NCI-H526 (cell line): ENCODE measurements at regions not wholly inside any gene's neighbourhood (a gene's known extent, or its start where the extent isn't known, plus 50 kb on each side); places are given as distances from the start of the nearest gene placed in this dataset.

ENCODE experiments used
- DNase-seq, 2 experiments: peaks; one replicate each; lab custom pipeline; 2025; lab: John Stamatoyannopoulos, UW

DNA sequence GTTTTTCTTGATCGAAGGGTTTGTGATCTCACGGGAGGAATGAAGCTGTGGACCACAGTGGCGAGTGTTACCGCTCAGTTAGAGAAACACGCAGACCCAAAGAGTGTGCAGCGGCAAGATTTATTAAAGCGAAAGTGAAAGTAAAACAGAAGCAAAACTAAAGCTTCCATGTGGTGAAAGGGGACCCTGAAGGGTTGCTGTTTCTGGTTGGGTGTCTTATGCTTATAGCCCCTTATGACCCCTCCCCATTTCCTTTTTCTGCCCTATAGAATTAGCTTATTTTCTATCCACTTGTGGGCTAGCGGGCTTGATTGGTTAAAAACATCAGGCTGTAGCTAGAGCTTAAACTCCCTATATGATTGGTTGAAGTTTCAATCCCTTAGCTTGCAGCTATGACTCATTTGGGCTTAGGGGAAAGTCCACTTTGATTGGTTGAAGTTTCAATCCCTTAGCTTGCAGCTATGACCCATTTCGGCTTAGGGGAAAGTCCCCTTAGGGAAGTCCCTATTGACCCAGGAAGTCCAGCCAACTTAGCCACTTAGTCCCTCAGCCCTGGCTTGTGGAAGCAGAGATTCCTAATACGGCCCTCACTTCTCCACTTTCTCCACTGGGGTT is 171.2 kb upstream of the NWD2 start:
- no peak for DNase-seq

DNA sequence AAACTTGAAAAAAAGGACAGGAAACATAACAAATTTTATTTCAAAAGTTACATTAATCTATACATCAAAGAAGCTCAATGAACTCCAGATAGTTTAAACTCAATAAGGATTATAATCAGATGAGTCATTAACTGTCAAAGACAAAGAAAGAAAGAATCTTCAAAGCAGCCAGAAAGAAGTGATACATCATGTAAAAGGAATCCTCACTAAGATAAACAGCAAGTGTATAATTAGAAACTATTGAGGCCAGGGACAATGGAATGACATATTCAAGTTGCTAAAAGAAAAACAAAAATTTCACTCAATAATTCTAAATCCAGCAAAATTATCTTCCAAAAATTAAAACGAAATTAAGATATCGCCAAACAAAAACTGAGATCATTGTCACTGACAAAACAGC is 161.6 kb upstream of the NWD2 start:
- DNase-seq: no peak

DNA sequence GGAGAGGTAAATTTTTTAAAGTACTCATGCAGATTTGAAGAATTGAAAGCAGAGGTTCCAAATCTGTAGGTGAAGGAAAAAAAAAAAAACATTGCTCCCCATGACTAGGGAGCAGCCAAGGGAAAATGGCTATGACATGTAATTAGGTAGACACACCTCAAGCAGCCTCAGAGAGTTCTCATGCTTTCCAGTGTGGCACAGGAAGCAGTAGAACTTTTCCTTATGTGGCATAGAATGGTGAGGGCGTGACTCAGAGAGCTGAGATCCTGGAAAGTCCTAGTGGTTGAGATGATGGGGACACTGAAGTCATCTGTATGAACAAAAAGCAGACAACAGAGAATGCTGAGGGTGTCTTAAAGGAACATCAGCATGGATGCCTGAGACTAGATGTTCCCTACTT is 148.6 kb upstream of the NWD2 start:
- DNase-seq: no peak

DNA sequence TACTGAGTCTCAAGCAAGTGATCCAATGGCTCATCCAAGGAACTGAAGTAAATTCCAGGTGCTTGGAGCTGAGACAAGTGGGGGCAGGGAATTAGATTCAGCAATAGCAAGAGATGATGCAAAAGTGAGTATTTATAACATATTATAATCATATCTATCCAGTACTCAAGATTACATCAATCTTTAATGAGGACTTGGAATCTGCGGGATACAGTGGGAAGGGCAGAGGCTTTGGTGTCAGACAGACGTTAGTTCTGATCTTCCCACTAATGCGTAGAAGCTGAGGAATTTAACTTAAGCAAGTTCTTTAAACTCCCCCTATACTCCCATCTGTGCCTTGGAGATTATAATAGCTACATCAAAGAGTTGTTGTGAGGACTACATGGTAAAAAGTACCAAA is 143.4 kb upstream of the NWD2 start:
- no peak for DNase-seq

DNA sequence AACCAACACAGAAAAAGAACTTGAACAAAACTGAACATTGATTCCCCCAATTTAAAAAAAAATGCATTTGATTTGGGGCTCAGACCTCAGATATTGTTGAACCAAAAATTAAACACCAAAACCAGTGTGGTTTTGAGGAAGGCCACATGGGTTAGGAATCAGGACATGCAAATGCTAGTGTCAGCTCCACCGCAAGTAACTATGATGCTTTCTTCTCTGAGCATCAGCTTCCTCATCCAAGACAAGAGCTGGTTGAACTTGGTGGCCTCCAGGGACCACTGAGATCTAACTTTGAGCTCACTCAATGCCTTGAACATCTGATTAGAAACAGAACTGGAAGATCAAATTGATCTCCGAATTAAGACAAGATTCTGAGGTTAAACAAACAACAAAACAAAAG is 142.9 kb upstream of the NWD2 start:
- no peak for DNase-seq

DNA sequence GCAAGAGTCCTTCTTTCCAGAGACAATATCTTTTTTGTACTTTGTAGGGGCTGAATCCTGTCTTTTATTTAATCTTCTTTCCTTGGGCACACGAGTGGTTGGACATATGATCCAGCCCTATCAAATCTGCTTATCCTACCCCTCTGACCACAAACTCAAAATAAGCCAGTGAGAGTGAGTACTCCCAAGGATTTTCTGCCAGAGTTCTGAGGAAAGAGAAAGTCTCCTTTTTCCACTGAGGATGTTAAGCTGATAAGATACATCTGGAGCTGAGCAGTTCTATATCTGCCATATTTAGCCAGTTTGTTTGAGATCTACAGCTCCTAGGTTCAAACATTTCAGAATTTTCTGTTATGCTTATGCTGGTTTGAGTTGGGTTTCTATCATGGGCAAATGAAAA is 134.8 kb upstream of the NWD2 start:
- no peak for DNase-seq

DNA sequence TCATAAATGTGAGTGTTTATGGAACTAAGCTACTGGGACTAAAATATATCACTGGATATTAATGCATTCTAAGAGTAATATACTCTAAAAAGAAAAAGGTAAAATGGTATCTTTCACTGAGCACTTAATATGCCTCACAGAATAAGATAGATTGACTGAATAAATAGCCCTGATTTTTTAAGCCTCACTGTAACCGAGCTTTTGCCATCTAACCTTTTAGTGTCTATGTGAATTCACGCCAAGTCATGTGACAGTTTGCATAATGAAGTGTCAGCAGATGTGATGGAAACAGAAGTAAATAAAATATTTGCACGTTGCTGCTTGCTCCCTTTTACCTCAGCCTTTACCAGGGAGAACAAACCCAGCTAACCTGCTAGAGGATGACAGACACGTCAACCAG is 119.7 kb upstream of the NWD2 start:
- DNase-seq: no peak

DNA sequence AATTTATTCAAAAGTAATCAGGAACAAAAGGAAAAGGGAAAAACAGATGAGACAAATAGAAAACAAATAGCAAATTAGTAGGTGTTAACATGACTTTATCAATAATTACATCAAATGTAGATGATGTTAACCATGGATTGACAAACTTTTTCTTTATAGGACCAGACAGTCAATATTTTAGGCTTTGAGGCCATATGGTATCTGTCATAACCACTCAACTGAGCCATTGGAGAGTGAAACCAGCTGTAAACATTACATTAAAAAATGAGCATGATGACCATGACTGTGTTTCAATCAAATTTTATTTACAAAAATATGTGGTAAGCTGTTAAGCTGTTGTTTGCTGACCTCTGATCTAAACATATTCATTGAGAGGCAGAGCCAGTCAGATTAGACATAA is 118.5 kb upstream of the NWD2 start:
- DNase-seq: no peak

DNA sequence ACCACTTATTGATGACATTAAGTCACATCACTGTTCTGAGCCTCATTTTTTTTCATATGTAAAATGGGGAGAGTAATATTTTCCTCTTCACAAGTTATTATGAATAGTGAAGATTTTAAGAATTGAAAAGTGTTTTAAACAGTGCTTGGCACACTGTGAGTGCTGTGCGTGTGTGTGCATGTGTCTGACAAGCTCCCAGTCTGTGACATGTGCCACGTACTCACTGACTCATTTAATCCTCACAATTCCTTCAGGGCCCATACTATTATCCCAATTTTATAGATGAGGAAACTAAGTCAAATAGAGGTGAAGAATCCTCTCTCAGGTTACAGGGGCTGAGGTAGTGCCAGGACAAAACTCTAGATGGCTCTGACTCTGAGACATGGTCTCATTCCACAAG is 114.1 kb upstream of the NWD2 start:
- no peak for DNase-seq

DNA sequence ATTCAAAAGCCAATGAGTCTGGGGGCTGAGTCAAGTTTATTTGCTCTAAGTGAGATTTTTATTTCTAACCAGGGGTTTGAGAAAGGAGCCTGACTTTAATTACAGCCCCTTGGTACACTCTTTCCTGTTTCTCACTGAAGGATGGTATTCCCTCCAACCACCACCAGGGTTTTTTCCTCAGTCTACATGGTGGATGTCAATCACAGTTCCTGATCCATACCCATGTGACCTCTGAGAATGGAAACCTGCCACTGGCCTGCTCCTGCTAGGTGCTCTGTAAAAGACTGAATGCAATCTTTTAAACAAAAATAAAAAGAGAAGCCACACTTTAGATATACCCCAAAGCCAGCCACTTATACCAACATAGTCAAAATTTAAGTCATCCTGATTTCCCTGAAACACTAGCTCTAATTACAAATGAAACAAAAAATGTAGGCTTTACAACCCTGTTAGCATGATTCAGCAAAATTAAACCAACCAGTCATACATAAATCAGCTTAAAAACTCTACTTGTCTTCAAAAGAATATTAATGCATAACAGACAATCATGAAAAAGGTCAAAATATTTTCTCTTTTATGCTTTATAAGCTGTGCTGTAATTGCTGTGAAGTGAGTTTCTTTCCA is 112.1 kb upstream of the NWD2 start:
- no peak for DNase-seq

DNA sequence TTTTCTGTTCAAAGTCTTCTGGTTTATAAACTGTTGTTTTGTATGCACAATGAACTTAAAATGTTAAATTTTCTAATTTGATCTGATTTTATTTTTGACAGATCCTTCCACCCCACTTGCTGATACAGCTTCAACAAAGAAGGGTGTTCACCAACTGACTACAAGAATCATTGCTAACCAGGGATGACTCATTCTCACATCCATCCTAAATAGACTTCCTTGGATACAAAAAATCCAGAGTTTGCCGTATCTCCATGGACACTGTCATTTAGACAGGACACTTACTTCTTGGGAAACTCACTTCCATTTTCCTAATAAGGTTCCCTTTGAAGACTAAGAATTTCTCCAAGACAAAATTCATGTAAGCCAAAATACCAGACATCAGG is 111.6 kb upstream of the NWD2 start:
- no peak for DNase-seq

DNA sequence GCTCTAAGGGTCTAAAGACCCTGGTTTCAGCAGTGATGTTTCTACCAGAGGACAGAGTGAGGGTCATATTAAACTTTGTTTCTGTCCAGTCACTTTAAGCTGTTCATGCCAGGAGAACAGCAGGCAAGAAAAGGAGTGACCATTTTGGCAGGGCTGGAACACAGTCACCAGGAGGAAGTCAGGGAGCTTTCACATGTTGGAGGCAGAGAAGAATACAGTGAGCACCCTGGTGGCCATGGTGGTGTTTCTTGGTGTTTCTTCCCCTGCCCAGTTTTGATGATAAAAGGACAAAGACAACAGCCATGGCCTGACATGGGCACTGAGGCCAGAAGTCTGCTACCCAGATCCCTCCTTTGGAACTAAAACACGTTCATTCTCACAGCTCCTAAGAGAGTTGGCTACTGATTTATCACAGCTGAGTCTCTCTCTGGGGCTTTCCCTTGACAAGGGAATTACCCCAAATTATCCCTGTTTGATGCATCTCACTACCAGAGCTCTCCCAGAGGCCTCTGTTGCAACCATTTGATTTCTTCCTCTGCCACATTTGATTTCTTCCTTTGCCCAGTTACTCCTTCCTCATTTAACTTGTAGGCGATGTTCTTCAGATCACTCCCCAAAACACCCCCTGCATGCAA is 106.4 kb upstream of the NWD2 start:
- no peak for DNase-seq

DNA sequence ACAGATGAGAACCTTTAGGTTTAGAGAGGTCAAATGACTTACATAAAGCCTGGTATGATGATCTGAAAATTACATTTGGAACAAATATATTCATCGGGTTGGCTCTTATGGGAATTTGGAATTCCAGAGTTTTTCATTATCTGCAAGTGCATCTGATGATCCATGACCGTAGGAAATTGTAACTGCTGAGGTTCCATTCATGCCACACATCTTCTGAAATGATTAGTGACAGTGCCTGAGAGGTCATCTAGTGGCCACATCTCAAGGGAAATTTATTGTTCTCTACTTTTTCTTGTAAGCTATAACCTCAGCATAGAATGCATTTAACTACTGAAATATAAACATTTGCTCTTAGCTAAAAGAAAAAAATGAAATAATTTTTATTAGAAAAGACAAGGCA is 105.8 kb upstream of the NWD2 start:
- no peak for DNase-seq

DNA sequence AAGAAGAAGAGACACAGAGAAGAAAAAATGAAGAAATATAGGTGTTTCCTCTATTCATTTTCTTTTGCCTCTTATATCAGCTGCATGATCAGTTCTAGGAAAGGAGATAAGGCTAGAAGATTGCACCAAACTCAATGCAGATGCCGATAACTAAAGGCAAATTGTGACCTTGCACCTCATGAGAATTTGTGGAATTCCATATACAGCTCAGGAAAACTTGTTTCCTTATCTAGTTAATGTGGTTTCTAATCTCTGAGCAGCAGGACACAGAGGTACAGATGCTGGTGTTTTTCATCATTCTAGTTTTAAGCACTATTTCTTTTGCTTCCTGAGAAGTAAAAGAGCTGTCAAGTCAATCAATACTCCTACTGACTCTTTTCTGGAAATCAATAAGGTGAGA is 104.6 kb upstream of the NWD2 start:
- DNase-seq: no peak

DNA sequence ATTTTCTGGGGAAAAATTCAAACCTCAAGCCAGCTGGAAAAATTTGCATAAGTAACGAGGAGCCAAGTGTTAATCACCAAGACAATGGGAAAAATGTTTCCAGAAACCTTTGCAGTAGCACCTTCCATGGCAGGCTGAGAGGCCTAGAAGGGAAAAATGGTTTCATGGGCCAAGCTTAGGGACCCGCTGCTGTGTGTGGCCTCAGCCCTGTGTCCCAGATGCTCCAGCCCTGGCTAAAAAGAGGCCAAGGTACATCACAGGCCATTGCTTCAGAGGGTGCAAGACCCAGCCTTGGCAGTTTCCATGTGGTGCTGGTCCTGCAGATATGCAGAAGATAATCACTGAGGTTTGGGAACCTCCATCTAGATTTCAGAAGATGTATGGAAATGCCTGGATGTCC is 98.3 kb upstream of the NWD2 start:
- no peak for DNase-seq

DNA sequence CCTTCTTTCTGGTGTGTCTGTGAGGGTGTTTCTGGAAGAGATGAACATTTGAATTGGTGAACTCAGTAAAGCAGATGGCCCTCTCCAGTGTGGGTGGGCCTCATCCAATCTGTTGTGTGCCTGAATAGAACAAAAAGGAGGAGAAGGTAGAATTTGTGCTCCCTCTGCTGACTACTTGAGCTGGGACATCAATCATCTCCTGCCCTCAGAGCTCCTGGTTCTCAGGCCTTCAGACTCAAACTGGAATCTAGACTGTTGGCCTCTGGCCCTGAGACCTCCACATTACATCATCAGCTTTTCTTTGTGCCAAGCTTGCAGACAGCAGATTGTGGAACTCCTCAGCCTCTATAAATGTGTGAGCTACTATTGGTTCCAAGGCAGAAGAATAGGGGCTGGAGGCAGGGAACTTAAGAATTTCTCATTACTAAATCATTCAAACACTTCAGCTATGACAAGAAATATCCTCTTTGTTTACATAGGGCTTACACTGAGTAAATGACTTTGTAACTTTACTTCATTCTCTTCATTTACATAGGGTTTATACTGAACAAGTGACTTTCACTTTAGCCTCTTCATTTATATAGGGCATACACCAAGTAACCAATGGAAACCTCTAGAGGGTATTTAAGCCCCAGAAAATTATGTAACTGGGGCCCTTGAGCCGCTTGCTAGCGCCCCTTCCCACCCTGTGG is 86.9 kb upstream of the NWD2 start:
- no peak for DNase-seq

DNA sequence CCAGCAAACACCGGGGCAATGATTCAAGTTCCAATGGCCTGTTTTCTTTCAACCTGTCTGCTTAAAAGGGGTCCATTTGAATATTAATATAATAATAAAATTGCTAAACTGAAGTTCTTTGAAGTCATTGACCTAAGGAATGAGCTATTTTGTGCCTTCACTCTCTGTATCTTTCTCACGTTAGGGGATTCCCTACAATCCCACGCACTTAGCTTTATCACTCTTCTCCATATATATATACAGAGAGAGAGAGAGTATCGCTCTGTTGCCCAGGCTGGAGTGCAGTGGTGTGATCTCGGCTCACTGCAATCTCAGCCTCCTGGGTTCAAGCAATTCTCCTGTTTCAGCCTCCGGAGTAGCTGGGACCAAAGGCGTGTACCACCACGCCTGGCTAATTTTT is 83.9 kb upstream of the NWD2 start:
- no peak for DNase-seq

DNA sequence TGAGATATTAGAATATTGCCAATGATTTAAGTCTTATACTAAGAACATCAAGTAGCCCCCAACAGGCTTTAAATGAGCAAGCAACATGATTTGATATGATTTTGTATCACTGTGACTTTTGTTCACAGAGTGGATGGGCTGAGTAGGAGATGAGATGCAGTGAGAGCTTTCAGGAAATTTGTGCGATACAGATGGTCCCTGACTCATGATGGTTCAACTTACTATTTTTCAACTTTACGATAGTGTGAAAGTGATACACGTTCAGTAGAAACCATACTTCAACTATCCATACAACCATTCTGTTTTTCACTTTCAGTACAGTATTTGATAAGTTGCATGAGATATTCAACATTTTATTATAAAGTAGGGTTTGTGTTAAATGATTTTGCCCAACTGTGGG is 78.7 kb upstream of the NWD2 start:
- no peak for DNase-seq

DNA sequence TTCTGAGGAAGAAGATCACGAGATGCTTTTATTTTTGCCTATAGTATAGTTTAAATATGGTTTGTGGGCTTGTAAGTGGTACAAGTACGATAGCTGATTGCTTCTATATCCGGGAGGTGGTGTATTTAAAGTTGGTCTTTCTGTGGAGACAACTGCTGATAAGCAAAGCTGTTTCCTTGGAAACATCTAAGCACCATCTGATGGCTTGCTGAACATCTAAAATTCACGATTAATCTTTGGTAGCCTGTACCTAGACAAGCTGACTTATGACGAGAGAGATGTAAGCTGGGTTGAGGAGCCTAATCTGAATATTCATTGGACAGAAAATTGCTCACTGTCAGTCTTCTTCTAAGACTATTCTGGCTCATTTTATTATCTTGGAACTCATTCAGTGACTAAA is 74.6 kb upstream of the NWD2 start:
- no peak for DNase-seq

DNA sequence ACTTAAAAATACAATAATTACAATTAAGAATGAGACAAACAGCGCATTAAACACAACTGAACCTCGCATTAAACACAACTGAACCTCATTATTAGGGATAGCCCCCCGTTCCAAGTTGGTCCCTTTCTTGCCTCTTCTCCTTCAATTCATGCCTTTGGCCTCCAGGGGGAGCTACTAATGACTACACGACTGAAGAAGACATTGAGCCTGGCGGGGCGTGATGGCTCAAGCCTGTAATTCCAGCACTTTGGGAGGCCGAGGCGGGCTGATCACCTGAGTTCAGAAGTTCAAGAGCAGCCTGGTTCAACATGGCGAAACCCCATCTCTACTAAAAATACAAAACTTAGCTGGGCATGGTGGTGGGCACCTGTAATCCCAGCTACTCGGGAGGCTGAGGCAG is 56.4 kb upstream of the NWD2 start:
- DNase-seq: peak; percentile 11 to 55
